K562 (cell line): ENCODE measurements at regions not wholly inside any gene's neighbourhood (a gene's known extent, or its start where the extent isn't known, plus 50 kb on each side); places are given as distances from the start of the nearest gene placed in this dataset.

Source experiments
- ATAC-seq: fragments of 200-7000 bp; cut with Tn5 transposase; 3 replicates; pipeline ENCODE4 v1.9.1; 2020; ENCODE audit warnings: moderate library complexity
- BruUV-seq: library from RNA; stranded (reverse); fragments of 400-500 nt; replicated peaks from 2 replicates; lab custom pipeline; 2021; lab: Mats Ljungman, UMichigan
- CTCF ChIA-PET: fragments of 300-600 bp; formaldehyde crosslinking; extraction: SDS; loops from one replicate; lab custom pipeline; 2021; ENCODE audit warnings: low intra/inter-chr PET ratio; lab: Yijun Ruan, JAX
- POLR2A ChIA-PET: fragments of 300-600, 350-650 bp; sonication (Branson Sonifier 250); formaldehyde crosslinking; extraction: SDS; loops from one replicate; lab custom pipeline; 2021; ENCODE audit warnings: antibody characterized with exemption, inconsistent platforms; lab: Yijun Ruan, JAX
- DNase-seq, 4 experiments: peaks; one replicate each; pipeline versions ENCODE4 v3.0.0 to v3.0.0-alpha.2; 2011 to 2018; ENCODE audit warnings: low spot score in 3 of 4, mixed read lengths in 3 of 4; ENCODE audit errors: extremely low read depth in 1 of 4
- FAIRE-seq: peaks from 2 replicates; lab custom pipeline; 2011; peaks lifted over from hg19 to GRCh38; lab: Jason Lieb, UNC
- H2AFZ ChIP-seq: 2 replicates; pipeline ENCODE4 v1.6.0; 2011; ENCODE audit warnings: low read depth, low read length, control low read depth, inconsistent platforms
- H3K27ac ChIP-seq: fragments of 200-600 bp; 3 replicates; pipeline ENCODE4 v1.8.0; 2011; ENCODE audit warnings: low read depth, mild to moderate bottlenecking, control low read depth, inconsistent platforms, low read length, moderate library complexity, mixed read lengths; ENCODE audit errors: extremely low read depth
- H3K27me3 ChIP-seq, 2 experiments: fragments of 300-600 bp in 1 of 2; 2 replicates in 1 of 2; 3 replicates in 1 of 2; pipeline versions ENCODE4 v1.6.0 to v1.8.0; 2011; ENCODE audit warnings: inconsistent platforms in 2 of 2, low read length in 2 of 2, mild to moderate bottlenecking in 1 of 2, mixed read lengths in 1 of 2, moderate library complexity in 1 of 2; ENCODE audit not compliant: control insufficient read depth in 2 of 2, insufficient read depth in 2 of 2
- H3K36me3 ChIP-seq: fragments of 300-600 bp; 3 replicates; pipeline ENCODE4 v1.8.0; 2011; ENCODE audit warnings: mild to moderate bottlenecking, low read length, inconsistent platforms; ENCODE audit not compliant: control insufficient read depth, insufficient read depth
- H3K4me1 ChIP-seq, 2 experiments: fragments of 200-600 bp in 1 of 2; replicated peaks in 1 of 2; 2 replicates in 1 of 2; 3 replicates in 1 of 2; pipeline versions ENCODE4 v1.5.1 to v1.8.0; 2011; ENCODE audit warnings: inconsistent platforms in 2 of 2, low read length in 2 of 2, mild to moderate bottlenecking in 1 of 2, mixed read lengths in 1 of 2, moderate library complexity in 1 of 2; ENCODE audit not compliant: control insufficient read depth in 2 of 2, insufficient read depth in 2 of 2
- H3K4me2 ChIP-seq: 2 replicates; pipeline ENCODE4 v1.6.1; 2011; ENCODE audit warnings: low read length, control low read depth, inconsistent platforms, mixed read lengths; ENCODE audit not compliant: insufficient read depth
- H3K4me3 ChIP-seq: fragments of 200-600 bp; sonication (generic), shearing (Covaris generic); 2 replicates; pipeline ENCODE4 v1.5.1; 2016; ENCODE audit warnings: control low read depth, inconsistent platforms
- H3K79me2 ChIP-seq: fragments of 200-600 bp; 3 replicates; pipeline ENCODE4 v1.8.0; 2011; ENCODE audit warnings: low read length, inconsistent platforms; ENCODE audit not compliant: control insufficient read depth, insufficient read depth
- H3K9ac ChIP-seq, 2 experiments: 2 replicates each; pipeline versions ENCODE4 v1.6.0 to v1.6.1; 2011; ENCODE audit warnings: low read depth in 2 of 2, low read length in 2 of 2, control low read depth in 1 of 2, inconsistent platforms in 1 of 2, mild to moderate bottlenecking in 1 of 2, mixed read lengths in 1 of 2; ENCODE audit not compliant: insufficient read depth in 1 of 2
- H3K9me1 ChIP-seq: one replicate; pipeline ENCODE4 v1.6.0; 2011; ENCODE audit warnings: inconsistent platforms, mild to moderate bottlenecking, low read length, moderate library complexity; ENCODE audit not compliant: control insufficient read depth, insufficient read depth
- H3K9me3 ChIP-seq: replicated peaks from 2 replicates; pipeline ENCODE4 v1.5.1; 2011; ENCODE audit warnings: low read depth, low read length, inconsistent platforms; ENCODE audit not compliant: control insufficient read depth, insufficient read depth
- H4K20me1 ChIP-seq: replicated peaks from 2 replicates; pipeline ENCODE4 v1.6.1; 2011; ENCODE audit warnings: low read length, inconsistent platforms, mixed read lengths; ENCODE audit not compliant: control insufficient read depth, insufficient read depth
- ARNT ChIP-seq, 2 experiments: fragments of 450-650 bp; IDR thresholded peaks; 2 replicates each; pipeline ENCODE4 v1.6.1; 2016; ENCODE audit warnings: mild to moderate bottlenecking in 1 of 2
- BHLHE40 ChIP-seq: IDR thresholded peaks from 2 replicates; pipeline ENCODE4 v1.6.1; 2011; ENCODE audit warnings: low read length, improper control_type of control experiment
- C11orf30 ChIP-seq: fragments of 450-650 bp; IDR thresholded peaks from 2 replicates; pipeline ENCODE4 v1.6.1; 2016; ENCODE audit warnings: low read depth, mild to moderate bottlenecking
- DIDO1 ChIP-seq: fragments of 450-650 bp; IDR thresholded peaks from 2 replicates; pipeline ENCODE4 v1.6.1; 2016; ENCODE audit warnings: low read depth, missing biosample characterization, missing genetic modification characterization
- EGR1 ChIP-seq: fragments of 450-650 bp; conservative IDR thresholded peaks from 2 replicates; pipeline ENCODE4 v1.6.1; 2017; ENCODE audit warnings: mild to moderate bottlenecking
- EHMT2 ChIP-seq: fragments of 450-650 bp; IDR thresholded peaks from 2 replicates; pipeline ENCODE4 v1.6.1; 2018; ENCODE audit warnings: antibody characterized with exemption
- EP400 ChIP-seq: fragments of 450-650 bp; IDR thresholded peaks from 2 replicates; pipeline ENCODE4 v1.6.1; 2017; ENCODE audit warnings: antibody characterized with exemption, mild to moderate bottlenecking, moderate library complexity
- HDAC6 ChIP-seq: IDR thresholded peaks from 2 replicates; pipeline ENCODE4 v1.6.1; 2012; ENCODE audit warnings: low read depth, mild to moderate bottlenecking, control low read depth, inconsistent platforms, low read length, moderate library complexity
- HDAC8 ChIP-seq: fragments of 450-650 bp; IDR thresholded peaks from 2 replicates; pipeline ENCODE4 v1.6.1; 2016; ENCODE audit warnings: mild to moderate bottlenecking, missing genetic modification characterization, moderate library complexity, missing compliant biosample characterization
- MAFF ChIP-seq: IDR thresholded peaks from 2 replicates; pipeline ENCODE4 v1.6.1; 2012; ENCODE audit warnings: low read length, improper control_type of control experiment
- SRF ChIP-seq, 2 experiments: fragments of 250-450, 450-650 bp in 1 of 2; sonication (Bioruptor Pico) in 1 of 2; sonication (generic) in 1 of 2; formaldehyde crosslinking; IDR thresholded peaks; 2 replicates each; pipeline versions ENCODE4 v1.5.0 to v1.5.1; 2020 to 2022; ENCODE audit warnings: mild to moderate bottlenecking in 1 of 2, missing genetic modification reagents in 1 of 2
- SRSF9 ChIP-seq: fragments of 200-400 bp; formaldehyde crosslinking; IDR thresholded peaks from 2 replicates; pipeline ENCODE4 v1.6.1; 2017; ENCODE audit warnings: low read depth, low read length, borderline replicate concordance
- XRCC4 ChIP-seq: IDR thresholded peaks from one replicate; pipeline ENCODE4 v1.6.1; 2011; ENCODE audit not compliant: insufficient read depth, insufficient read length; ENCODE audit errors: extremely low read depth
- WGBS: fragments of 100-300 bp; shearing (Covaris generic); methylation state at CpG from one replicate; pipeline ENCODE4 v1.1.6; 2016; ENCODE audit warnings: low coverage, mixed read lengths; ENCODE audit not compliant: insufficient coverage; ENCODE audit errors: missing lambda C conversion rate; 5-methylcytosine and 5-hydroxymethylcytosine counted together
- in situ Hi-C: fragments of 300-500 bp; cut with MboI; formaldehyde crosslinking; loops from 4 replicates; pipeline ENCODE4 v1.15.0; 2018; ENCODE audit warnings: inconsistent platforms, mixed read lengths
- intact Hi-C: fragments of 100-400 bp; cut with micrococcal nuclease; formaldehyde crosslinking; loops from 2 replicates; pipeline ENCODE4 v1.14.2; 2022
- TF ChIP-seq, protein P1 (sequence below): fragments of 450-650 bp; IDR thresholded peaks from 2 replicates; pipeline ENCODE4 v1.6.1; 2014; ENCODE audit warnings: low read depth, mild to moderate bottlenecking, moderate library complexity, borderline replicate concordance
- TF ChIP-seq, protein P2 (sequence below): fragments of 450-650 bp; IDR thresholded peaks from one replicate; pipeline ENCODE4 v1.6.1; 2018; ENCODE audit warnings: mild to moderate bottlenecking, moderate library complexity; ENCODE audit not compliant: partially characterized antibody

DNA sequence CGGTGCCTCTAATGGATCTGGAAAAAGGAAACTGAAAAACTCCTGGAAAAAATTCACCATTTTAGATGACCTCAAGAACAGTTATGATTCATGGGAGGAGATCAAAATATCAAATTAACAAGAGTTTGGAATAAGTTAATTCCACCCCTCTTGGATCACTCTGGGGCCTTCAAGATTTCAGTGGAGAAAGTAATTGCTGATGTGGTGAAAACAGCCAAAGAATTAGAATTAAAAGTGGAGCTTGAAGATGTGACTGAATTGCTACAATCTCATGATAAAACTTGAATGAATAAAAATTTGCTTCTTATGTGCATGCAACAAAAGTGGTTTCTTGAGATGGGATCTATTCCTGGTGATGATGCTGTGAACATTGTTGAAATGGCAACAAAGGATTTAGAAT lies 974.4 kb upstream of the GYPC start:
- WGBS = 0% methylated on average over 1 of the region's 1 CpG
- ATAC-seq (no peak), FAIRE-seq (no peak), DNase-seq (no peak)
- no peak overlapping the region for H3K4me2 ChIP-seq
- H3K9me3 ChIP-seq = no peaks in the 10 kb centered on the region
- no peaks in the 10 kb centered on the region for H3K9me1 ChIP-seq
- TF ChIP-seq, protein P1, sequence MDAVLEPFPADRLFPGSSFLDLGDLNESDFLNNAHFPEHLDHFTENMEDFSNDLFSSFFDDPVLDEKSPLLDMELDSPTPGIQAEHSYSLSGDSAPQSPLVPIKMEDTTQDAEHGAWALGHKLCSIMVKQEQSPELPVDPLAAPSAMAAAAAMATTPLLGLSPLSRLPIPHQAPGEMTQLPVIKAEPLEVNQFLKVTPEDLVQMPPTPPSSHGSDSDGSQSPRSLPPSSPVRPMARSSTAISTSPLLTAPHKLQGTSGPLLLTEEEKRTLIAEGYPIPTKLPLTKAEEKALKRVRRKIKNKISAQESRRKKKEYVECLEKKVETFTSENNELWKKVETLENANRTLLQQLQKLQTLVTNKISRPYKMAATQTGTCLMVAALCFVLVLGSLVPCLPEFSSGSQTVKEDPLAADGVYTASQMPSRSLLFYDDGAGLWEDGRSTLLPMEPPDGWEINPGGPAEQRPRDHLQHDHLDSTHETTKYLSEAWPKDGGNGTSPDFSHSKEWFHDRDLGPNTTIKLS = no peak
- peak; percentile 10; the same call in 1 of the 2 replicates for TF ChIP-seq C11orf30
- intact Hi-C loops (no loop called here), in situ Hi-C loops (no loop called here)
- no peak overlapping the region for H3K9ac ChIP-seq
- no peak overlapping the region for H3K27ac ChIP-seq
- BruUV-seq = no TSS peak
- ChIA-PET CTCF (no interaction called here), POLR2A (no interaction called here)
- no peaks in the 10 kb centered on the region for H3K27me3 ChIP-seq
- H2AFZ ChIP-seq = no peak overlapping the region
- no peaks in the 10 kb centered on the region for H3K79me2 ChIP-seq
- no peaks in the 10 kb centered on the region for H3K4me1 ChIP-seq
- H3K36me3 ChIP-seq = no peaks in the 10 kb centered on the region
- H4K20me1 ChIP-seq = no peaks in the 10 kb centered on the region
- H3K4me3 ChIP-seq = no peak overlapping the region

DNA sequence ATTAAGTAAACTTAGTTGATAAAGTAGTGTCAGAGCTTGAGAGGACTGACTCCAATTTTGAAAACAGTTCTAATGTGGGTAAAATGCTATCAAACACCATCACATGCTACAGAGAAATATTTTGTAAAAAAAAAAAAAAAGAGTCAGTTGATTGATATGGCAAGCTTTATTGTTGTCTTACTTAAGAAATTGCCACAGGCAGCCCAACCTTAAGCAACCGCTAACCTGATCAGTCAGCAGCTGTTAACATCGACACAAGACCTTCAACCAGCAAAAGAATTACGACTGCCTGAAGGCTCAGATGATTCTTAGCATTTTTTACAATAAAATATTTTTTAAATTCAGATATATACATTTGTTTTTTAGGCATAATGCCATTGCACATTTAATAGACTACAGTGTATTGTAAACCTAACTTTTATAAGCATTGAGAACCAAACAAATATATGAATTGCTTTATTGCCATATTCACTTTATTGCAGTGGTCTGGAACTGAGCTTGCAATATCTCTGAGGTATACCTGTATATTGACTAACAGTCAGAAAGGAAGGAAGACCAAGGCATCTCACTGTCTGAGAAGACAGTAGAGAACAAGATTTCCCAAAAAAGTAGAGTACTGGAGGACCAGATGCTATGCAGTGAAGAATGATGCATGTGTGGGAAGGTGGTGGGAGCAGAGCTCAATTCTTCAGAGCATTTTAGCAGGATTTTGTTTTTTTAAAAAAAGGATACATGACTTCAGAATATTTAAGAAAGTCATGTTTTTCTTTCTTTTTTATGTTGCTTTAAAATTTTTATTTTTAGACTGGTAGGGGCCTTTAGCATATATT lies 973.8 kb upstream of the GYPC start:
- POLR2A ChIA-PET = no interaction called here
- Histone ChIP-seq H2AFZ (no peak overlapping the region), H3K4me1 (no peaks in the 10 kb centered on the region), H3K4me2 (no peak overlapping the region), H3K9me1 (no peaks in the 10 kb centered on the region), H3K4me3 (no peak overlapping the region), H3K79me2 (no peaks in the 10 kb centered on the region), H3K27me3 (no peaks in the 10 kb centered on the region), H3K9me3 (no peaks in the 10 kb centered on the region), H3K36me3 (no peaks in the 10 kb centered on the region), H3K9ac (no peak overlapping the region), H3K27ac (no peak overlapping the region), H4K20me1 (no peaks in the 10 kb centered on the region)
- CTCF ChIA-PET = no interaction called here
- DNase-seq (peak in 2 of 4 experiments; percentile 1), FAIRE-seq (no peak), ATAC-seq (no peak)
- in situ Hi-C loops = no loop called here
- no TSS peak for BruUV-seq
- WGBS = 3% methylated on average over 3 of the region's 3 CpGs
- intact Hi-C loops = no loop called here
- no peak for TF ChIP-seq HDAC6
- TF ChIP-seq EHMT2 = no peak
- TF ChIP-seq EP400 = no peak
- no peak for TF ChIP-seq DIDO1 (tag)
- no peak for TF ChIP-seq ARNT (IDR thresholded peaks at IDR 0.05)
- TF ChIP-seq, protein P2, sequence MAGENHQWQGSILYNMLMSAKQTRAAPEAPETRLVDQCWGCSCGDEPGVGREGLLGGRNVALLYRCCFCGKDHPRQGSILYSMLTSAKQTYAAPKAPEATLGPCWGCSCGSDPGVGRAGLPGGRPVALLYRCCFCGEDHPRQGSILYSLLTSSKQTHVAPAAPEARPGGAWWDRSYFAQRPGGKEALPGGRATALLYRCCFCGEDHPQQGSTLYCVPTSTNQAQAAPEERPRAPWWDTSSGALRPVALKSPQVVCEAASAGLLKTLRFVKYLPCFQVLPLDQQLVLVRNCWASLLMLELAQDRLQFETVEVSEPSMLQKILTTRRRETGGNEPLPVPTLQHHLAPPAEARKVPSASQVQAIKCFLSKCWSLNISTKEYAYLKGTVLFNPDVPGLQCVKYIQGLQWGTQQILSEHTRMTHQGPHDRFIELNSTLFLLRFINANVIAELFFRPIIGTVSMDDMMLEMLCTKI = no peak
- TF ChIP-seq SRSF9 = no peak
- no peak for TF ChIP-seq HDAC8 (tag)
- no peak for TF ChIP-seq BHLHE40
- TF ChIP-seq EGR1 = no peak
- no peak for TF ChIP-seq XRCC4
- TF ChIP-seq MAFF = no peak
- no peak for TF ChIP-seq SRF (CRISPR knock-in tag; IDR thresholded peaks at IDR 0.05)
